ENCODE measurements at regions not wholly inside any gene's neighbourhood (a gene's known extent, or its start where the extent isn't known, plus 50 kb on each side); places are given as distances from the start of the nearest gene placed in this dataset.
"Not testable (repeated sequence)": the region's sequence is repeated elsewhere in the genome, so short reads cannot be mapped to it uniquely, and the experiment has no call there.

DNA sequence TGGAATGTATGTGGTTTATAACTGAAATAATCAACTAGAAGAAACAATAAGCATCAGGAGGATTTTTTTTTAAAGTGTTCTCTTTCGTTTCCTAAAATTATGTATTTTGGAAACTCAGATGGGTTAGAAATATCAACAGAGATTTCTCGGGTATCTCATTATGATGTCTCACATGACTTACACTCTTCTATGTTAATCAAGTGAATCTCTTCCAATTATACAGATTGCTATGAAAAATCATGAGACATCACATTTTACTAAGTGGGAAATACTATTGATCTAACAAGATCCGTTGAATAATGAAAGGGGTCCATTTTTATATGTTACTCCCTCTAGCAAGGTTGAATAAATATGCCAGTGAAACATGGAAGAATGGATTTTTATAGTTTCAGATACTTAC lies 54.7 kb upstream of the NRIP1 start:
- DNase-seq (ENCODE audit: low spot score): no peak

DNA sequence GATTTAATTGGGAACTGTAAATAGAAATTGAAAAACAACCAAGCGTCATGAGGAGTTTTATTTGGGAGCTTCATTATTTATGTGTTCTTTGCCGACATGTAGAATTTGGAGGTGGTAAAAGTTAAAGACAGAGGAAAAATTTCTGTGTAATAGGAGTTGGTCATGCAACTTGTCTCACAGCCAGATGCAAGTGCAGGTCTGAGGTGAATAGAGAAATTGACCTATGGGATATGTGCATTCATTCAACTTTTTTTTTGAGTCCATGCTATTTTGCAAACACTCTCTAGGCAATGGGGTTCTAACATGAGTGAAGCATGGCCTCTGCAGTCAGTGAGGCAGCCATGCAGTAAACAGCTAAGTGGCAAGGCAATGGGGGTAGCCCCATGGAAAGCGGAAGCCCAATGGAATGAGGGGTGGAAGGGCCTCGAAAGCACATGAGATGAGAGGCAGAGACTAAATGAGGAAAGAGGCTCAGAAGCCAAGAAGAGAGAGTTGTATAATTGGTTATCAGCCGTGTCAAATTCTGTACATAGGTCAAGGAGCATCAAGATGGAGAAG lies 56.4 kb upstream of the NRIP1 start:
- DNase-seq (ENCODE audit: low spot score): no peak

GRCh38 chr21:15121655-15122120 lies 56.9 kb upstream of the NRIP1 start:
- DNase-seq (ENCODE audit: low spot score): peak; percentile 31

DNA sequence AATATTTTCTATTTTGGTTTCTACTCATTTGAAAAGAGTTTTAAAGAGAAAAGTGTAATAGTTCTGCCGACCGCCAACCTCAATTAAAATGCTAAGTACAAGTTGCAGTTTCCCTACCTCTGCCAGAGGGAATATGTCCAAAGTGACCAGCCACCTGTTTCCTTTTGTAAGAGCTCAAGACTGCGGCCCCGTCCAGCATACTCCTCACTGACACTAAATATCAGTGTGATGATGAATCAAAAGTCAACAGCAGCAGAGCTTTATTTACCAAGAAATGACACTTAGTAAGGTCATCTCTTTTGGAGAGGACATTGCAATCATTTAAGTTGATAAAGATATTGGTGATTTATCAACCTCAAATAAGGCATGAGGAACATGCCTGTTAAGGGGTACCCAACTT lies 57.4 kb upstream of the NRIP1 start:
- peak; percentile 17 for DNase-seq (ENCODE audit: low spot score)

- DNase-seq (ENCODE audit: low spot score): no peak
These were observed 59.9 kb upstream of the NRIP1 start for GRCh38 chr21:15124731-15125130.

DNA sequence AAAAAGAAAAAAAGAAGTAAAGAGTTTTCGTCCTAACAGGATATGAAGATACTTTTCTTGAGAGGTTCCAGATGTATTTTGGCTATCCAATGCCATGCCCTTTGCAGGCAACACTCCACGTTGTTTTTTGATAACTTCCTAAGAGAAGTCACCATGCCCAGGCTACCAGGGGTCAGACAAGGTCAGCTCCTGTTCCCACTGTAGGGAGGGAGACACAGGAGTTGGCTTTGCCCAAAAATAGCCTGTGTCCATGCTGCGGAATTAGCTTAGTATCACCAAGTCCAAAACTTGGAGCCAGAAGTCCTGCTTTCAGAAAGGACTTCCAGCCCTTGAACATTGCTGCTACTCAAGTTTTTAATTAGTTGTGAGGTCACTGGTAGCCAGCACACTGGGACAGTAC lies 62.1 kb upstream of the NRIP1 start:
- DNase-seq (ENCODE audit: low spot score): no peak

DNA sequence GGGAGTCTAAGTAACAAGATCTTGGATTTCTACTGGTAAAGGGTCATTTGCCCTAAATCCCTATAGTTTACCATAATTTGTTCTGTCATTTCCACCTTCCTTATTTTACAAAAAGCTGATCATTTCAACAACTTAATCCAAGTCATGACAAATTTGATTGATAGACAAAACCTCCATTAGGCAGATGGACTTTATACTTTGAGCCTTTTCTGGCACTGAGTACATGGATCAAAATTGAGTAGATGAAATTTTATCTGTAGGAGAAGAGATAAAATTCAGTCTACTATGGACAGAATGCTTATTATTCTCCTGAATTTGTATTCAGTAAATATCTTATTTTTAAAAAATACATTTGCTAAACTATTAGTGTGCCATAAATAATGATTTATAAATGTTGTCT lies 62.6 kb upstream of the NRIP1 start:
- no peak for DNase-seq (ENCODE audit: low spot score)

GRCh38 chr21:15128267-15128666 lies 63.5 kb upstream of the NRIP1 start:
- DNase-seq (ENCODE audit: low spot score): no peak

GRCh38 chr21:15128714-15129113 lies 63.9 kb upstream of the NRIP1 start:
- not testable (repeated sequence) for DNase-seq (ENCODE audit: low spot score)

DNA sequence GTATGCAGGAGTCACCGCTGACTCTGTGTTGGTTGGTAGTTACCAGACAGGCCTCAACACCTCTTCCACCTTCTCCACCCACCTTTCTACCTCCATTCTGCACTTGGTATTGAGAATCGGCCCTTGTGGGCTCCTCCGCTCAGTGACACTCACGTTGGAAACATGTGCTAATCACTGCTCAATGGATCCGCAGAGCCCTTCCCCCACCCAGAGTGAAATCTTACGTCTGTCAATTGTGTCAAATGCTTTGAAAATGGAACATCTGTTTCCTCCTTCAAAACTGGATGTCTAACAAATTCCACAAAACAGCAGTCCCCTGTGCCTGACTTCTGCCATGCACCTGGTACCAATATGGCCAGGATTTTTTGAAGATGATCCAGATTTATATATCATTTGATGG lies 65.5 kb upstream of the NRIP1 start:
- no peak for DNase-seq (ENCODE audit: low spot score)

DNA sequence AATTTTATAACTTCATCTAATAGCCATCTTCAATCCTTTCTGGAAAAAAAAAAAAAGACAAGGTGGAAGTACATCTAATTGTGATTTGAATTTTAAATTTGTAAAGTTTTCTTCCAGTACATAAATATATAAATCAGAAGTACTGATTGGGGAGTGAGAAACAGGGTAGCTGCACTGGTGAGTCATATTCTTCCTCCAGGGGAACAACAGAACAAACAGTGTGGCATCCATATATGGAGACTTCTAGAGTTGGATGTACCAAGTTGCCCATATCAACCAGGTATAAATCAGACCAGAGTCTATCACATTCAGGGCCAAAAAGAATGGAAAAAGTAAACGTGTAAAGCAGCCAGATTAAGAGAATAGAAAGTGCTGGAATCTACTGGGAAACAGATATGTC lies 66.0 kb upstream of the NRIP1 start:
- no peak for DNase-seq (ENCODE audit: low spot score)

- DNase-seq (ENCODE audit: low spot score): no peak
These were observed 68.0 kb upstream of the NRIP1 start for GRCh38 chr21:15132781-15133180.

DNA sequence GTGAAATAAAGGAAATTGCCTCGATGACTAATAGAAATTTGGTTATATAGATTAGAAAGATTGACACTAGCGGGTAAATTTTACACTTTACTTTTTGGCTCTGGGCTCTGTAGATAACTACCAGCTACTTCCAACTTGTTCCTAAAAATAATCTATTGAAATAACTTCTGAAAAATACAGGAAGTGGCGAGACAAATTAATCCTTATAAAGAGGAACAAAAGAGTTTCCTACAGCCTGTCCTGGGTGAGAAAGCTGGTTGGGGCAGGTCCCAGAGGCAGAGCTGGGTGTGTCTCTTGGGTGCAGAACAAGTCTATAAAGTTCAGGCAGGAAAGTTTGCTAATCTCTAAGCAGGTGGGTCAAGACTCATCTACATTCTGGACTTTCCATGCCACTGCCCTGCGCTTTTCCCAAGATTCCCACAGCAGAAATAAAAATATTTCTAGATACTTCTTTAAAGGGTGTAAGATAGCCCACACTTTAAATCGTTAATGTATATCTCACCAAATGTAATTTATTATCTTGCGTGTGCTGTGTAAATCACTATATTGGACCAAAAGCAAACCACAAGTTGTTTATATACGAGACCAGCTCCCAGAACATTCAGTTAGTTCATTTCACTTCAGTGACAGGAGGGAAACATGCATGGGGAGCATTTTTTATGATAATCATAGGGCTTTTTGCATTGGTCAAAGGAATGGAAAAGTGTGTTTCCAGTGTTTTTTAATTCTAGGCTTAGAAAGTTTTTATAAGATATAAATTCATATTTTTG lies 70.1 kb upstream of the NRIP1 start:
- DNase-seq (ENCODE audit: low spot score): no peak

DNA sequence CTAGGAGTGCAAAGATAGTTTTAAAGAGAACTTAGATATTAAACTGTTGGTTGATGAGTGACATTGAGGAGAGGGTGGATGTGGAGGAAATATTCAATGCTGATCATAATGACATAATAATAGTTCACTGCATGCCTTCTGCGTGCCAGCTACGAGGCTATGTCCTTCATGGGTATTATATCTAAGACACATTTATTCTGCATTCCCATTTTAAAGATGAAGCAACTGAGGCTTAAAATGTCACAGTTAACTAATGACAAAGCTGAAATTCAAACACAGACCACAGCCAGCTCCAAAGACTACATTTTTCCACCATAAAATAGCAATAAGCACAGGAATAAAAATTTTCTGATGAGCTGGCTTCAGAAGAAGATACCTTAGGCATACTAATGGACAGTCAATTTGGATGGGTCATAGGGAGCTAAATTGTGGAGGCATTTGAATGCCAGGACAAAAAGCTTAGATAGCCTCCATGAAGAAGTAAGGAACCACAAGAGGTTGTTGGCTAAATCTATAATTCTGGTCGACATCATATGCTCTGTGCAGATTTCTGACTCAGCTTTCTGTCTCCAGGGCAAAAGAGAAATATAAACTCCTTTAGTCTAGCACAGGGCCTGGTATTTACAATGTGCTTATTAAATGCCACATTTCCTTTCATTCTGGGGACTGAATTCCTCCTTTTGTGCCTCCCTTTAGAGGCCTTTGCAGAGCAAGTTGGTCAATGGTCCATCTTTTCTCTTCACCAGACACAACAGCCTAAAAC lies 71.2 kb upstream of the NRIP1 start:
- peak; percentile 11 for DNase-seq (ENCODE audit: low spot score)

- no peak for DNase-seq (ENCODE audit: low spot score)
These were observed 73.7 kb upstream of the NRIP1 start for GRCh38 chr21:15138490-15138889.

- no peak for DNase-seq (ENCODE audit: low spot score)
These were observed 75.1 kb upstream of the NRIP1 start for GRCh38 chr21:15139898-15140297.

- peak; percentile 37 for DNase-seq (ENCODE audit: low spot score)
These were observed 75.7 kb upstream of the NRIP1 start for GRCh38 chr21:15140321-15141019.

GRCh38 chr21:15141261-15141970 lies 76.6 kb upstream of the NRIP1 start:
- DNase-seq (ENCODE audit: low spot score): peak; percentile 92

DNA sequence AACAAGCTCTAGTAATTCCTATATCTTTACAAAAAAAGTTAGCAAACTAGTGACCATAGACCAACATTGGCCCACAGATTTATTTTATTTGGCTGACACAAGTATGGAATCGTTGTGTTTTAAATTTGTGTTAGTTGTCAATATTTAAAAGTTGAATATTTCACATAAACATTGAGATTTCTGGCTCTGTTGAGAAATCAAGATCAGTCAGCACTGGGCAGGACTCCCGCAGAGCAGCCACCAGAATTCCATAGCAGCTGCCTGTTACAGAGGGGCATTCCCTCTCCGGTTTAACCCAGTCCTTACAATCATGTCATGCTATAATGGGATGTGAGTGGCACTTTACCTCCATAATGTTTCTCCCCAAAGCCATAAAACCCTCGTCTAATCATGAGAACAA lies 79.2 kb upstream of the NRIP1 start:
- DNase-seq (ENCODE audit: low spot score): peak; percentile 25

DNA sequence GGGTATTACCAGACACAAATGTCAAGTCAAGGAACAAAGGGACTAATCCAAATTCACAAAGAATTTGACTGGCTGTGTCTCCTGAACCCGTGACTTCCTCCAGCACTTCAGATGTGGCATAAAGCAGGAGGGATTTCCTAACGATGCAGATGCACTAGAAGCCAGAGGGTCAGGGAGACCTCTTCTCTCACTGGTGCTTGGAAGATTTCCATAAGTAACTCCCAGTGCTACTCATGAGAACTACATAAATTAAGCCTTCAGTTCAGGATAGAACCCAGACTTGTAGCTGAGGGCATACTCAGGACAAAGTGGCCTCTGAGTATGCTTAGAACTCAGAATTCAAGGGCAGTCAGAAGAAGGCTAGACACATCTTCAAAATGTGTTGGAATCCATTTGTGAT lies 83.6 kb upstream of the NRIP1 start:
- DNase-seq (ENCODE audit: low spot score): no peak

- DNase-seq (ENCODE audit: low spot score): no peak
These were observed 84.9 kb upstream of the NRIP1 start for GRCh38 chr21:15149600-15150224.
